GM06990 (cell line): ENCODE measurements at regions not wholly inside any gene's neighbourhood (a gene's known extent, or its start where the extent isn't known, plus 50 kb on each side); places are given as distances from the start of the nearest gene placed in this dataset.

Experiments
- DNase-seq: peaks from one replicate; pipeline ENCODE4 v3.0.0-alpha.2; 2011; ENCODE audit not compliant: insufficient read length; ENCODE audit errors: extremely low read depth
- H3K27me3 ChIP-seq: replicated peaks from 2 replicates; pipeline ENCODE4 v1.6.0; 2011; ENCODE audit warnings: low read length; ENCODE audit not compliant: control insufficient read depth, insufficient read depth
- H3K36me3 ChIP-seq: 2 replicates; pipeline ENCODE4 v1.5.1; 2011; ENCODE audit warnings: low read length; ENCODE audit not compliant: control insufficient read depth, insufficient read depth
- H3K4me3 ChIP-seq: replicated peaks from 2 replicates; pipeline ENCODE4 v1.5.1; 2011; ENCODE audit warnings: low read depth, mild to moderate bottlenecking, control low read depth, low read length
- TF ChIP-seq, protein P1 (sequence below): IDR thresholded peaks from 2 replicates; pipeline ENCODE4 v1.5.1; 2011; ENCODE audit warnings: low read length, control low read depth, mild to moderate bottlenecking, inconsistent platforms; ENCODE audit not compliant: insufficient read depth, poor library complexity, severe bottlenecking

- H3K4me3 ChIP-seq, result no peak overlapping the region
- no peaks in the 10 kb centered on the region for H3K36me3 ChIP-seq
- no peaks in the 10 kb centered on the region for H3K27me3 ChIP-seq
- DNase-seq, result no peak
- TF ChIP-seq, protein P1, sequence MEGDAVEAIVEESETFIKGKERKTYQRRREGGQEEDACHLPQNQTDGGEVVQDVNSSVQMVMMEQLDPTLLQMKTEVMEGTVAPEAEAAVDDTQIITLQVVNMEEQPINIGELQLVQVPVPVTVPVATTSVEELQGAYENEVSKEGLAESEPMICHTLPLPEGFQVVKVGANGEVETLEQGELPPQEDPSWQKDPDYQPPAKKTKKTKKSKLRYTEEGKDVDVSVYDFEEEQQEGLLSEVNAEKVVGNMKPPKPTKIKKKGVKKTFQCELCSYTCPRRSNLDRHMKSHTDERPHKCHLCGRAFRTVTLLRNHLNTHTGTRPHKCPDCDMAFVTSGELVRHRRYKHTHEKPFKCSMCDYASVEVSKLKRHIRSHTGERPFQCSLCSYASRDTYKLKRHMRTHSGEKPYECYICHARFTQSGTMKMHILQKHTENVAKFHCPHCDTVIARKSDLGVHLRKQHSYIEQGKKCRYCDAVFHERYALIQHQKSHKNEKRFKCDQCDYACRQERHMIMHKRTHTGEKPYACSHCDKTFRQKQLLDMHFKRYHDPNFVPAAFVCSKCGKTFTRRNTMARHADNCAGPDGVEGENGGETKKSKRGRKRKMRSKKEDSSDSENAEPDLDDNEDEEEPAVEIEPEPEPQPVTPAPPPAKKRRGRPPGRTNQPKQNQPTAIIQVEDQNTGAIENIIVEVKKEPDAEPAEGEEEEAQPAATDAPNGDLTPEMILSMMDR, result no peak
Observed at GRCh38 chr2:48838029-48838428, 82.5 kb upstream of the LHCGR start.

- H3K36me3 ChIP-seq, result no peaks in the 10 kb centered on the region
Observed at GRCh38 chr2:48829569-48829968, 74.0 kb upstream of the LHCGR start.

DNA sequence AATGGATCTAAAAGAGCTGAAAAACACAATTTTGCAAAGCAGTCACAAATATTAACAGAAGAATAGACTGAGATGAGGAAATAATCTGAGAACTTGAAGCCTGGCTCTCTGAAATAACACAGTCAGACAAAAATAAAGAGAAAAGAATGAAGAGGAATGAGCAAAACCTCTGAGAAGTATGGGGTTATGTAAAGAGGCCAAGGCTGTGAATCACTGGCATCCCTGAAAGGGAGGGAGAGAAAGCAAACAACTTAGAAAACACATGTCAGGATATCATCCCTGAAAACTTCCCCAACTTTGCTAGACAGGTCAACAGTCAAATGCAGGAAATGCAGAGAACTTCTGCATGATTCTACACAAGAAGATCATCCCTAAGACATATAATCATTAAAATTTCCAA is 73.5 kb upstream of the LHCGR start:
- no peak overlapping the region for H3K4me3 ChIP-seq
- TF ChIP-seq, protein P1, result no peak
- no peaks in the 10 kb centered on the region for H3K27me3 ChIP-seq
- H3K36me3 ChIP-seq, result no peaks in the 10 kb centered on the region
- no peak for DNase-seq

More at GRCh38 chr2:48829569-48829968, 74.0 kb upstream of the LHCGR start:
- TF ChIP-seq, protein P1, result no peak
- Histone ChIP-seq H3K4me3 (no peak overlapping the region), H3K27me3 (no peaks in the 10 kb centered on the region)
- no peak for DNase-seq

GRCh38 chr2:48826986-48827385 is 71.5 kb upstream of the LHCGR start:
- no peak overlapping the region for H3K4me3 ChIP-seq
- DNase-seq, result no peak
- TF ChIP-seq, protein P1, result no peak
- no peaks in the 10 kb centered on the region for H3K27me3 ChIP-seq
- H3K36me3 ChIP-seq, result no peaks in the 10 kb centered on the region

DNA sequence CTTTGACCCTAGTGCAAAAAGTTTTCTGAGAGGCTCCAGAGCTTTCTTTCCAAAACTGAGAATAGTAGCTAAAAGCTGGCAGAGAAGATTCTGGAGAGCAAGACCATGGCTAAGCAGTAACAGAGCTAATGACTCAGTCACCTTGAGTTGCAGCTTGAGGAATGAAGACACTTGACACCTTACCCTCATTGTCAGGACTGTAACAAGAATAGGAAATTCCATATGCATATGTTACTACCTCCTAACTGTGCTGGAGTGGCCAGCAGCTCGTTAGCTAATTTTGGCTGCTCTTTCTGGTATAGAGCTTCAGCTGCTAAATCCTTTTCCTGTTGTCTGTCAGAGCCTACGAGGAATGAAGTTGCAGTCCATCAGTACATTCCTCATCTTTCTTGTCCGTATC is 68.6 kb upstream of the LHCGR start:
- TF ChIP-seq, protein P1, result no peak
- no peak for DNase-seq
- H3K4me3 ChIP-seq, result no peak overlapping the region
- H3K36me3 ChIP-seq, result no peaks in the 10 kb centered on the region
- no peaks in the 10 kb centered on the region for H3K27me3 ChIP-seq

DNA sequence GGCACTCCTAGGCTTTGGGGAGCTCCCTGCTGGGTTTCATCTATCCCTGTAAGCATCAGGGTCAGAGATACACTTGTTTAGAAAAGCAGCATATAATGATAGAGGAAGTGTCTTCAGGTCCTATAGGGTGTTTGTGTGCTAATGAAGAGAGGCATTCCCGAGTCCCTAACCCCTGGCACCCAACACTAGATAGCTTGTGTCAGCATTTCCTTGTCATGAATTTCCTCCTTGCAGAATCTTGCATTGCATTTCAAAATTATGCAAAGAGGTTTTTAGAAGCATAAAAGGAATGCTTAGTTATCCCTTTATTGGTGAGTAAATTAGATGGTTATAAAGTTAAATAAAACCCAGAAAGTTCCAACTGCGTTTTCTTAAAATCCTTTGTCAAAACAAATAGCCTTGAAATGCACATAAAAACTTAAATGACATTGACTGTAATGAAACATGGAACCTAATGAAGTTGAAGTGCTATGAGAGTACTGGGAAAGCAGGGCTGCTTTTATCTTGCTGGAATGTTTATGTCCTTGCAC is 63.7 kb upstream of the LHCGR start:
- TF ChIP-seq, protein P1, result no peak
- H3K4me3 ChIP-seq, result no peak overlapping the region
- no peaks in the 10 kb centered on the region for H3K36me3 ChIP-seq
- no peaks in the 10 kb centered on the region for H3K27me3 ChIP-seq
- DNase-seq, result no peak
